SK-N-SH (cell line): ENCODE measurements at regions not wholly inside any gene's neighbourhood (a gene's known extent, or its start where the extent isn't known, plus 50 kb on each side); places are given as distances from the start of the nearest gene placed in this dataset.

ENCODE experiments used
- CTCF ChIA-PET: fragments of 300-600, 350-600 bp; formaldehyde crosslinking; extraction: SDS; loops from one replicate; lab custom pipeline; 2021; lab: Yijun Ruan, JAX
- POLR2A ChIA-PET: fragments of 350-600 bp; sonication (Branson Sonifier 250); formaldehyde crosslinking; extraction: SDS; loops from one replicate; lab custom pipeline; 2020; ENCODE audit warnings: antibody characterized with exemption, inconsistent platforms; lab: Yijun Ruan, JAX
- DNase-seq: peaks from one replicate; pipeline ENCODE4 v3.0.0; 2012
- H2AFZ ChIP-seq: fragments of 200-600 bp; sonication (generic); 2 replicates; pipeline ENCODE4 v1.8.1; 2016; ENCODE audit warnings: antibody characterized with exemption, mild to moderate bottlenecking, low read depth
- H3F3A ChIP-seq: fragments of 200-600 bp; sonication (generic); replicated peaks from 2 replicates; pipeline ENCODE3; 2016; ENCODE audit warnings: antibody characterized with exemption, mild to moderate bottlenecking; ENCODE audit not compliant: insufficient read depth
- H3K27ac ChIP-seq, 2 experiments: fragments of 200-500 bp in 1 of 2; fragments of 200-600 bp in 1 of 2; sonication (Bioruptor generic) in 1 of 2; sonication (generic), shearing (Covaris generic) in 1 of 2; 2 replicates each; pipeline versions ENCODE4 v1.5.1 to v1.6.1; 2014 to 2016; ENCODE audit warnings: low read depth in 2 of 2, inconsistent platforms in 1 of 2, low read length in 1 of 2, mild to moderate bottlenecking in 1 of 2, mixed read lengths in 1 of 2
- H3K27me3 ChIP-seq: fragments of 200-600 bp; sonication (generic), shearing (Covaris generic); 2 replicates; pipeline ENCODE4 v1.6.1; 2016; ENCODE audit warnings: mixed run types; ENCODE audit not compliant: insufficient read depth
- H3K36me3 ChIP-seq, 2 experiments: fragments of 200-500 bp in 1 of 2; fragments of 200-600 bp in 1 of 2; sonication (Bioruptor generic) in 1 of 2; sonication (generic) in 1 of 2; replicated peaks in 1 of 2; 2 replicates each; pipeline versions ENCODE3 to v1.5.1; 2014 to 2016; ENCODE audit warnings: low read length in 1 of 2, mild to moderate bottlenecking in 1 of 2; ENCODE audit not compliant: insufficient read depth in 2 of 2, control insufficient read depth in 1 of 2
- H3K4me1 ChIP-seq, 2 experiments: fragments of 200-500 bp in 1 of 2; fragments of 200-600 bp in 1 of 2; sonication (Bioruptor generic) in 1 of 2; sonication (generic), shearing (Covaris generic) in 1 of 2; 2 replicates each; pipeline versions ENCODE4 v1.5.1 to v1.6.1; 2014 to 2016; ENCODE audit warnings: low read depth in 1 of 2, low read length in 1 of 2, mixed run types in 1 of 2; ENCODE audit not compliant: insufficient read depth in 2 of 2, control insufficient read depth in 1 of 2
- H3K4me2 ChIP-seq: fragments of 200-600 bp; sonication (generic), shearing (Covaris generic); 2 replicates; pipeline ENCODE4 v1.6.1; 2017; ENCODE audit warnings: mixed run types
- H3K4me3 ChIP-seq, 2 experiments: fragments of 200-500 bp in 1 of 2; fragments of 200-600 bp in 1 of 2; sonication (Bioruptor generic) in 1 of 2; sonication (generic), shearing (Covaris generic) in 1 of 2; 2 replicates each; pipeline versions ENCODE4 v1.5.1 to v1.8.1; 2014 to 2016; ENCODE audit warnings: low read depth in 2 of 2, inconsistent platforms in 1 of 2, low read length in 1 of 2, mild to moderate bottlenecking in 1 of 2, mixed read lengths in 1 of 2, moderate library complexity in 1 of 2
- H3K79me2 ChIP-seq: fragments of 200-600 bp; sonication (generic); 2 replicates; pipeline ENCODE4 v1.8.1; 2017; ENCODE audit warnings: mild to moderate bottlenecking; ENCODE audit not compliant: insufficient read depth
- H3K9ac ChIP-seq: fragments of 200-600 bp; sonication (generic); 2 replicates; pipeline ENCODE4 v1.6.1; 2017; ENCODE audit warnings: mixed run types
- H3K9me2 ChIP-seq: fragments of 200-600 bp; sonication (generic); 2 replicates; pipeline ENCODE4 v1.6.1; 2017; ENCODE audit warnings: mixed run types
- H3K9me3 ChIP-seq: fragments of 200-600 bp; sonication (generic); 2 replicates; pipeline ENCODE4 v1.6.1; 2017; ENCODE audit warnings: mixed run types, mild to moderate bottlenecking, moderate library complexity
- H4K20me1 ChIP-seq: fragments of 200-600 bp; sonication (generic); 2 replicates; pipeline ENCODE4 v1.6.1; 2017; ENCODE audit warnings: mild to moderate bottlenecking, mixed run types; ENCODE audit not compliant: insufficient read depth
- CHD2 ChIP-seq: fragments of 150-350 bp; IDR thresholded peaks from 2 replicates; pipeline ENCODE4 v1.6.1; 2018; ENCODE audit warnings: low read length; ENCODE audit not compliant: partially characterized antibody
- ELF1 ChIP-seq: IDR thresholded peaks from 2 replicates; pipeline ENCODE4 v1.4.0; 2012
- EZH2phosphoT487 ChIP-seq: fragments of 200-600 bp; sonication (generic); IDR thresholded peaks from 2 replicates; pipeline ENCODE4 v1.6.1; 2017; ENCODE audit warnings: low read depth, mixed run types, mild to moderate bottlenecking, antibody characterized with exemption, moderate library complexity, borderline replicate concordance
- FOSL2 ChIP-seq: IDR thresholded peaks from 2 replicates; pipeline ENCODE4 v1.4.0; 2012; ENCODE audit warnings: low read depth, mild to moderate bottlenecking, moderate library complexity, borderline replicate concordance
- FOXJ3 ChIP-seq: sonication (generic); formaldehyde crosslinking; IDR thresholded peaks from 2 replicates; pipeline ENCODE4 v1.5.1; 2020; ENCODE audit warnings: mild to moderate bottlenecking, missing genetic modification reagents
- FOXM1 ChIP-seq: IDR thresholded peaks from 2 replicates; pipeline ENCODE4 v1.4.0; 2012; ENCODE audit warnings: low read depth, mild to moderate bottlenecking
- GABPA ChIP-seq: IDR thresholded peaks from 2 replicates; pipeline ENCODE4 v1.4.0; 2012; ENCODE audit warnings: low read depth, mild to moderate bottlenecking
- JUND ChIP-seq: IDR thresholded peaks from 2 replicates; pipeline ENCODE4 v1.4.0; 2012
- MAX ChIP-seq: IDR thresholded peaks from 2 replicates; pipeline ENCODE4 v1.4.0; 2012; ENCODE audit warnings: low read depth
- MEF2A ChIP-seq: IDR thresholded peaks from 2 replicates; pipeline ENCODE4 v1.4.0; 2012; ENCODE audit warnings: low read depth, borderline replicate concordance
- MXI1 ChIP-seq: IDR thresholded peaks from 2 replicates; pipeline ENCODE4 v1.6.1; 2012; ENCODE audit warnings: mild to moderate bottlenecking, low read depth, low read length, improper control_type of control experiment
- NRF1 ChIP-seq: IDR thresholded peaks from 2 replicates; pipeline ENCODE4 v1.6.1; 2012; ENCODE audit warnings: low read depth, mild to moderate bottlenecking, low read length
- PBX3 ChIP-seq: IDR thresholded peaks from 2 replicates; pipeline ENCODE4; 2012
- POLR2AphosphoS5 ChIP-seq: IDR thresholded peaks from 2 replicates; pipeline ENCODE4 v1.6.1; 2012; ENCODE audit warnings: low read depth, low read length
- RFX5 ChIP-seq: IDR thresholded peaks from 2 replicates; pipeline ENCODE4 v1.6.1; 2012; ENCODE audit warnings: mild to moderate bottlenecking, improper control_type of control experiment, low read length
- RXRA ChIP-seq: IDR thresholded peaks from 2 replicates; pipeline ENCODE4 v1.4.0; 2012; ENCODE audit warnings: low read depth, mild to moderate bottlenecking, borderline replicate concordance
- TAF1 ChIP-seq: IDR thresholded peaks from 2 replicates; pipeline ENCODE4 v1.6.1; 2012; ENCODE audit warnings: low read depth, mild to moderate bottlenecking, low read length, moderate library complexity, borderline replicate concordance
- TCF12 ChIP-seq: IDR thresholded peaks from 2 replicates; pipeline ENCODE4 v1.4.0; 2012
- TEAD4 ChIP-seq: IDR thresholded peaks from 2 replicates; pipeline ENCODE4 v1.4.0; 2012; ENCODE audit warnings: mild to moderate bottlenecking, borderline replicate concordance; ENCODE audit not compliant: insufficient read depth
- USF1 ChIP-seq: IDR thresholded peaks from 2 replicates; pipeline ENCODE4 v1.4.0; 2012; ENCODE audit warnings: low read depth, borderline replicate concordance
- YY1 ChIP-seq: IDR thresholded peaks from 2 replicates; pipeline ENCODE4 v1.4.0; 2012; ENCODE audit warnings: low read depth, mild to moderate bottlenecking
- WGBS: methylation state at CpG from one replicate; pipeline ENCODE4 v1.1.6; 2017; ENCODE audit warnings: low lambda C conversion rate; 5-methylcytosine and 5-hydroxymethylcytosine counted together
- TF ChIP-seq, protein P1 (sequence below): fragments of 200-600 bp; sonication (generic); IDR thresholded peaks from 2 replicates; pipeline ENCODE4 v1.6.1; 2017; ENCODE audit warnings: antibody characterized with exemption, mild to moderate bottlenecking, moderate library complexity
- TF ChIP-seq, protein P2 (sequence below): IDR thresholded peaks from 2 replicates; pipeline ENCODE4 v1.4.0; 2012; ENCODE audit warnings: low read depth, borderline replicate concordance
- TF ChIP-seq, protein P3 (sequence below): fragments of 150-350 bp; IDR thresholded peaks from 2 replicates; pipeline ENCODE4 v1.6.1; 2017; ENCODE audit warnings: antibody characterized with exemption, low read length, low read depth, borderline replicate concordance

DNA sequence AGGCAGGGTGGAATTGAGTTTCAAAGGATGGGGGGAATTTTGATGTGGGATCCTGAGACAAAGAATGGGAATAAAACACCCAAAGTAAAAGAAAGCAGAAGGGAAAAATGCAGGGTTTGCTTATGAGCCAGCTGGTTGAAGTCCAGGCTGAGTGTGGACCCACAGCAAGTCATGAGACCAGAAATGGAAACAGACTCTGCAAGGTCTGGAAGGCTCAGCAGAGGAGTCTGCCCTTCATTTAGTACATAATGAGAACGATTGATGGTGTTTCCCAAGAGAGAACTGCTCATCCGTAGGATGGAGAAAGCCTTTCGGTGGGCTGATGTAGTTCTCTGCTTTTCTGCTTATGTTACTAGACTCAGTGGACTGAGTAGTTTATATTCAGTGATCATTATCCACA, 259.1 kb downstream of the C4orf33 start:
- Histone ChIP-seq H4K20me1 (no peaks in the 10 kb centered on the region), H2AFZ (no peak overlapping the region), H3K9ac (no peak overlapping the region), H3K27ac (no peak overlapping the region), H3K9me2 (no peaks in the 10 kb centered on the region), H3K4me1 (no peaks in the 10 kb centered on the region; a peak in 2 of 4 replicates), H3K4me3 (no peak overlapping the region), H3K27me3 (no peaks in the 10 kb centered on the region), H3K79me2 (no peaks in the 10 kb centered on the region), H3K4me2 (no peak overlapping the region), H3F3A (no peaks in the 10 kb centered on the region), H3K9me3 (no peaks in the 10 kb centered on the region), H3K36me3 (no peaks in the 10 kb centered on the region)
- 67% methylated on average over 3 of the region's 3 CpGs for WGBS
- no peak for TF ChIP-seq EZH2phosphoT487
- no peak for TF ChIP-seq RXRA
- TF ChIP-seq ELF1: no peak
- no peak for TF ChIP-seq CHD2
- TF ChIP-seq MAX: no peak
- TF ChIP-seq, protein P1, sequence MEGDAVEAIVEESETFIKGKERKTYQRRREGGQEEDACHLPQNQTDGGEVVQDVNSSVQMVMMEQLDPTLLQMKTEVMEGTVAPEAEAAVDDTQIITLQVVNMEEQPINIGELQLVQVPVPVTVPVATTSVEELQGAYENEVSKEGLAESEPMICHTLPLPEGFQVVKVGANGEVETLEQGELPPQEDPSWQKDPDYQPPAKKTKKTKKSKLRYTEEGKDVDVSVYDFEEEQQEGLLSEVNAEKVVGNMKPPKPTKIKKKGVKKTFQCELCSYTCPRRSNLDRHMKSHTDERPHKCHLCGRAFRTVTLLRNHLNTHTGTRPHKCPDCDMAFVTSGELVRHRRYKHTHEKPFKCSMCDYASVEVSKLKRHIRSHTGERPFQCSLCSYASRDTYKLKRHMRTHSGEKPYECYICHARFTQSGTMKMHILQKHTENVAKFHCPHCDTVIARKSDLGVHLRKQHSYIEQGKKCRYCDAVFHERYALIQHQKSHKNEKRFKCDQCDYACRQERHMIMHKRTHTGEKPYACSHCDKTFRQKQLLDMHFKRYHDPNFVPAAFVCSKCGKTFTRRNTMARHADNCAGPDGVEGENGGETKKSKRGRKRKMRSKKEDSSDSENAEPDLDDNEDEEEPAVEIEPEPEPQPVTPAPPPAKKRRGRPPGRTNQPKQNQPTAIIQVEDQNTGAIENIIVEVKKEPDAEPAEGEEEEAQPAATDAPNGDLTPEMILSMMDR: no peak
- TF ChIP-seq FOXM1: no peak
- no peak for TF ChIP-seq TEAD4
- no peak for TF ChIP-seq NRF1
- TF ChIP-seq MXI1: no peak
- no peak for TF ChIP-seq MEF2A
- POLR2A ChIA-PET: no interaction called here
- CTCF ChIA-PET: no interaction called here
- DNase-seq: no peak

DNA sequence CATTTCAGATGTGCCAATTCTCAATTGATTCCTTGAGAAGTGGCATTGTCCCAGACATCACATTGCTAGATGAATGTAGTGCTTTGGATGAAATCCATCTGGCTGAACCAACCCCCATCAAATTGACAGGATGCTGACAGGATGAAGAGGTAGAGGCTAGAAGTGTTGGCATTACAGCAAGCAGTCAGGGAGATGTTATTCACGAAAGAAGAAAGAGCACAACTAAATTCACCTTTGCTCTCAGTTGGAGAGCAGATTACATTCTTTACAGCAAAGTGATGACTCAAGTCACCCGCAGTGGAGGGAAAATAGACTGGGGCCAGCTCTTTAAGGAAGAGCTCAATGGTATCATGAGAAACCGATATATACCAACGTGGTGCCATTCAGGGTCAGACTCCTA, 259.6 kb downstream of the C4orf33 start:
- Histone ChIP-seq H3K27me3 (no peaks in the 10 kb centered on the region), H4K20me1 (no peaks in the 10 kb centered on the region), H3K9me3 (no peaks in the 10 kb centered on the region), H3K9ac (no peak overlapping the region), H3K4me3 (no peak overlapping the region), H2AFZ (no peak overlapping the region), H3K4me2 (no peak overlapping the region), H3F3A (no peaks in the 10 kb centered on the region), H3K36me3 (no peaks in the 10 kb centered on the region), H3K79me2 (no peaks in the 10 kb centered on the region), H3K4me1 (no peaks in the 10 kb centered on the region; a peak in 2 of 4 replicates), H3K9me2 (no peaks in the 10 kb centered on the region), H3K27ac (no peak overlapping the region)
- CTCF ChIA-PET: no interaction called here
- no peak for DNase-seq
- POLR2A ChIA-PET: no interaction called here
- WGBS: 40% methylated on average over 4 of the region's 4 CpGs
- TF ChIP-seq PBX3 (no peak), USF1 (no peak), RXRA (no peak), GABPA (no peak), FOSL2 (no peak), FOXJ3 (CRISPR knock-in tag) (no peak), ELF1 (no peak), YY1 (no peak), FOXM1 (no peak), JUND (no peak), POLR2AphosphoS5 (no peak), TCF12 (no peak), TAF1 (no peak), MAX (no peak), RFX5 (no peak)
- TF ChIP-seq, protein P2, sequence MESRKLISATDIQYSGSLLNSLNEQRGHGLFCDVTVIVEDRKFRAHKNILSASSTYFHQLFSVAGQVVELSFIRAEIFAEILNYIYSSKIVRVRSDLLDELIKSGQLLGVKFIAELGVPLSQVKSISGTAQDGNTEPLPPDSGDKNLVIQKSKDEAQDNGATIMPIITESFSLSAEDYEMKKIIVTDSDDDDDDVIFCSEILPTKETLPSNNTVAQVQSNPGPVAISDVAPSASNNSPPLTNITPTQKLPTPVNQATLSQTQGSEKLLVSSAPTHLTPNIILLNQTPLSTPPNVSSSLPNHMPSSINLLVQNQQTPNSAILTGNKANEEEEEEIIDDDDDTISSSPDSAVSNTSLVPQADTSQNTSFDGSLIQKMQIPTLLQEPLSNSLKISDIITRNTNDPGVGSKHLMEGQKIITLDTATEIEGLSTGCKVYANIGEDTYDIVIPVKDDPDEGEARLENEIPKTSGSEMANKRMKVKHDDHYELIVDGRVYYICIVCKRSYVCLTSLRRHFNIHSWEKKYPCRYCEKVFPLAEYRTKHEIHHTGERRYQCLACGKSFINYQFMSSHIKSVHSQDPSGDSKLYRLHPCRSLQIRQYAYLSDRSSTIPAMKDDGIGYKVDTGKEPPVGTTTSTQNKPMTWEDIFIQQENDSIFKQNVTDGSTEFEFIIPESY: no peak
- TF ChIP-seq, protein P3, sequence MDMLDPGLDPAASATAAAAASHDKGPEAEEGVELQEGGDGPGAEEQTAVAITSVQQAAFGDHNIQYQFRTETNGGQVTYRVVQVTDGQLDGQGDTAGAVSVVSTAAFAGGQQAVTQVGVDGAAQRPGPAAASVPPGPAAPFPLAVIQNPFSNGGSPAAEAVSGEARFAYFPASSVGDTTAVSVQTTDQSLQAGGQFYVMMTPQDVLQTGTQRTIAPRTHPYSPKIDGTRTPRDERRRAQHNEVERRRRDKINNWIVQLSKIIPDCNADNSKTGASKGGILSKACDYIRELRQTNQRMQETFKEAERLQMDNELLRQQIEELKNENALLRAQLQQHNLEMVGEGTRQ: no peak
